ENCODE measurements at regions not wholly inside any gene's neighbourhood (a gene's known extent, or its start where the extent isn't known, plus 50 kb on each side); places are given as distances from the start of the nearest gene placed in this dataset.

DNA sequence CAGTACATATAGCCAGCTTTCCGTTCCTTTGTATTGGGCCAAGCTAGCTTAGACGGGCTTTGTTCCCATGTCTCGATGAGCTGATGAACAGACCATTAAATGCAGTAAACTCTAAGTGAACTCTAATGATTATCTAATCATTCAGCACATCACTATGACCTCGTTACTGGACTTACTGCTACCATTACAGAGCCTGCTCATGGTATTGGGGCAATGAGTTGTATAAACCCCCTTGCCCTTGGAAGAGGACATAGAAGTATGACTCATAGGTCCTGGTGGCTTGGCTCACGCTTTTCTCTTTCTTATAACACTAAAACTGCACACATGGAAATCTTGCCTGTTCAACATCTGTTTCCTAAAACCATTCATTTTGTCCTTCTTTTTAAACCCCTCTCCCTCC, 93.6 kb upstream of the DYNLRB2 start:
- no peak for TF ChIP-seq CTCF (IDR thresholded peaks at IDR 0.05; ENCODE audit: unreplicated experiment)
- Mint-ChIP-seq H3K9me3 (ENCODE audit: unreplicated experiment) (no peaks in the 10 kb centered on the region), H3K4me1 (ENCODE audit: insufficient read depth, unreplicated experiment) (no peaks in the 10 kb centered on the region), H3K36me3 (ENCODE audit: insufficient read depth, unreplicated experiment) (no peaks in the 10 kb centered on the region), H3K27ac (ENCODE audit: low read depth, unreplicated experiment) (no peak overlapping the region), H3K27me3 (ENCODE audit: insufficient read depth, unreplicated experiment) (peaks cover 9% of the 10 kb centered on the region), H3K4me3 (ENCODE audit: unreplicated experiment) (no peak overlapping the region)
- CTCF ChIA-PET = no interaction called here
- no TSS peak for BruUV-seq (replicated peaks)
- POLR2A ChIA-PET = no interaction called here
- intact Hi-C loops (cut with micrococcal nuclease) = no loop called here
- no peak for DNase-seq (ENCODE audit: unreplicated experiment)

- intact Hi-C loops (cut with micrococcal nuclease) = no loop called here
- H3K9me3 Mint-ChIP-seq (ENCODE audit: unreplicated experiment) = no peaks in the 10 kb centered on the region
These were observed 98.0 kb upstream of the DYNLRB2 start for GRCh38 chr16:80442779-80443178.

DNA sequence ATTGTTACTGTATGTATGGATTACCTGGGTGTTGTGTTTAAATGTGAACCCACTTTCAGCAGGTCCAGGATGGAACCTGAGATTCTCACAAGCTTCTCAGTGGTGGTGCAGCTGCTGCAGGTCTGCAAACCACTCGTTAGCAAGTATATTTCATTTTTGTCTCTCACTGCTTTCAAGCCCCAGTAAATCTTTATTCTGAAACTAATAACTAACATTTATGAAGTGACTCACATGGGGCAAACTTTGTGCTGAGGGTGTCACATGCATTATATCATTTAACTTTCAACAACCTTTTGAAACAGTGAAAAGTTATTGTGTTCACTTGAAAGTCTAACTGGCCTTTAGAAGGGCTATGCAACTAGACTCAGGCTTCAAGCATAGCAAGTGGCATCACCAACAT, 98.9 kb upstream of the DYNLRB2 start:
- CTCF ChIA-PET = no interaction called here
- no peaks in the 10 kb centered on the region for H3K27me3 Mint-ChIP-seq (ENCODE audit: insufficient read depth, unreplicated experiment)
- H3K27ac Mint-ChIP-seq (ENCODE audit: low read depth, unreplicated experiment) = no peak overlapping the region
- intact Hi-C loops (cut with micrococcal nuclease) = no loop called here
- POLR2A ChIA-PET = no interaction called here
- BruUV-seq (replicated peaks) = no TSS peak
- no peak for TF ChIP-seq CTCF (IDR thresholded peaks at IDR 0.05; ENCODE audit: unreplicated experiment)
- H3K4me1 Mint-ChIP-seq (ENCODE audit: insufficient read depth, unreplicated experiment) = no peaks in the 10 kb centered on the region
- H3K36me3 Mint-ChIP-seq (ENCODE audit: insufficient read depth, unreplicated experiment) = no peaks in the 10 kb centered on the region
- DNase-seq (ENCODE audit: unreplicated experiment) = no peak
- no peaks in the 10 kb centered on the region for H3K9me3 Mint-ChIP-seq (ENCODE audit: unreplicated experiment)
- no peak overlapping the region for H3K4me3 Mint-ChIP-seq (ENCODE audit: unreplicated experiment)

More at GRCh38 chr16:80442779-80443178, 98.0 kb upstream of the DYNLRB2 start:
- no peaks in the 10 kb centered on the region for H3K36me3 Mint-ChIP-seq (ENCODE audit: insufficient read depth, unreplicated experiment)
- DNase-seq (ENCODE audit: unreplicated experiment) = no peak
- POLR2A ChIA-PET = interaction anchor here (0.6 kb wide), 1 partner anchor 8 kb away, joined by 5 read pairs; no protein-coding TSS in a partner anchor
- no TSS peak for BruUV-seq (replicated peaks)
- no peaks in the 10 kb centered on the region for H3K4me1 Mint-ChIP-seq (ENCODE audit: insufficient read depth, unreplicated experiment)
- no peaks in the 10 kb centered on the region for H3K27me3 Mint-ChIP-seq (ENCODE audit: insufficient read depth, unreplicated experiment)
- CTCF ChIA-PET = no interaction called here
- no peak overlapping the region for H3K27ac Mint-ChIP-seq (ENCODE audit: low read depth, unreplicated experiment)
- TF ChIP-seq CTCF (IDR thresholded peaks at IDR 0.05; ENCODE audit: unreplicated experiment) = no peak
- H3K4me3 Mint-ChIP-seq (ENCODE audit: unreplicated experiment) = no peak overlapping the region

DNA sequence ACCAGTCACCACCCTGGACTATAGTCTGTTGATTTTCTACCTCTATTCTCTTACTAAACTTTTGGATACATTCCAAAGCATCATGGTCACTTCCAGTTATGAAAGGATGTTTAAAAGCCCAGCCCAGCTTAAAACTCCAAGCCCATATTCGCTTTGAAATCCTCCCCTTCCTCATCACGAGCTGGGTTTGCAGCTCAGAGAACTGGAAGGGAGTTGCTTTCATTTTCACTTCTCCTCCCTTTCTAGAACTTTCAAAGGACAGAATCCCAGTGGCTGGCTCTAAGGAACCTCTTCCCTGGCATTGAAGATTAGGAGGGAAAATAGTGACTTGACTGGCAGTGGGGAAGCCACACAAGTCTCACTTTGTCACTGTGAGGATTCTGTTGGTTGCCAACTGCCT, 100.1 kb upstream of the DYNLRB2 start:
- TF ChIP-seq CTCF (IDR thresholded peaks at IDR 0.05; ENCODE audit: unreplicated experiment) = no peak

More for the DNA sequence above, 100.1 kb upstream of the DYNLRB2 start:
- H3K4me1 Mint-ChIP-seq (ENCODE audit: insufficient read depth, unreplicated experiment) = no peaks in the 10 kb centered on the region
- no peaks in the 10 kb centered on the region for H3K27me3 Mint-ChIP-seq (ENCODE audit: insufficient read depth, unreplicated experiment)
- BruUV-seq (replicated peaks) = no TSS peak
- CTCF ChIA-PET = no interaction called here
- H3K4me3 Mint-ChIP-seq (ENCODE audit: unreplicated experiment) = peak overlapping the region; percentile 22
- intact Hi-C loops (cut with micrococcal nuclease) = no loop called here
- POLR2A ChIA-PET = interaction anchor here (0.9 kb wide), 1 partner anchor 8 kb away, joined by 3 read pairs; no protein-coding TSS in a partner anchor
- no peaks in the 10 kb centered on the region for H3K9me3 Mint-ChIP-seq (ENCODE audit: unreplicated experiment)
- no peaks in the 10 kb centered on the region for H3K36me3 Mint-ChIP-seq (ENCODE audit: insufficient read depth, unreplicated experiment)
- peak overlapping the region; percentile 3 for H3K27ac Mint-ChIP-seq (ENCODE audit: low read depth, unreplicated experiment)
- DNase-seq (ENCODE audit: unreplicated experiment) = no peak

All from MCF 10A (cell line).